Activated CD4-positive, alpha-beta T cell treated with anti-CD3 and anti-CD28 coated beads for 36 hours (primary cell): ENCODE measurements at regions not wholly inside any gene's neighbourhood (a gene's known extent, or its start where the extent isn't known, plus 50 kb on each side); places are given as distances from the start of the nearest gene placed in this dataset.
"Not testable (repeated sequence)": the region's sequence is repeated elsewhere in the genome, so short reads cannot be mapped to it uniquely, and the experiment has no call there.

Experiments
- ATAC-seq: fragments of 200-7000 bp; cut with Tn5 transposase; one replicate; pipeline ENCODE4 v1.10.0; 2021; ENCODE audit warnings: mild to moderate bottlenecking, moderate library complexity
- CTCF ChIA-PET: fragments of 350-600 bp; sonication (Branson Sonifier 250); formaldehyde crosslinking; loops from one replicate; lab custom pipeline; 2021; ENCODE audit warnings: antibody characterized with exemption; lab: Charles Lee
- POLR2A ChIA-PET: fragments of 350-600 bp; sonication (Branson Sonifier 250); formaldehyde crosslinking; loops from one replicate; lab custom pipeline; 2021; ENCODE audit warnings: antibody characterized with exemption, inconsistent platforms; lab: Charles Lee
- DNase-seq: peaks from one replicate; pipeline ENCODE4 v3.0.0-alpha.2; 2020
- H3K27ac Mint-ChIP-seq: one replicate; pipeline ENCODE4 v1.8.0; 2021; ENCODE audit warnings: mixed read lengths
- H3K27me3 Mint-ChIP-seq: one replicate; pipeline ENCODE4 v1.8.0; 2021; ENCODE audit warnings: mixed read lengths
- H3K36me3 Mint-ChIP-seq: one replicate; pipeline ENCODE4 v1.8.0; 2021; ENCODE audit warnings: low read depth, mixed read lengths
- H3K4me1 Mint-ChIP-seq: one replicate; pipeline ENCODE4 v1.8.0; 2021; ENCODE audit warnings: mixed read lengths
- H3K4me3 Mint-ChIP-seq: one replicate; pipeline ENCODE4 v1.8.0; 2021; ENCODE audit warnings: mild to moderate bottlenecking, moderate library complexity, mixed read lengths
- H3K9me3 Mint-ChIP-seq: one replicate; pipeline ENCODE4 v1.8.0; 2021; ENCODE audit warnings: low read depth, mixed read lengths
- intact Hi-C, 2 experiments: fragments of 100-400 bp; cut with DNase I in 1 of 2; cut with micrococcal nuclease in 1 of 2; formaldehyde crosslinking; loops; one replicate each; pipeline versions ENCODE4 v1.14.2 to v1.15.1; 2022 to 2024; cut with DNase I, micrococcal nuclease

DNA sequence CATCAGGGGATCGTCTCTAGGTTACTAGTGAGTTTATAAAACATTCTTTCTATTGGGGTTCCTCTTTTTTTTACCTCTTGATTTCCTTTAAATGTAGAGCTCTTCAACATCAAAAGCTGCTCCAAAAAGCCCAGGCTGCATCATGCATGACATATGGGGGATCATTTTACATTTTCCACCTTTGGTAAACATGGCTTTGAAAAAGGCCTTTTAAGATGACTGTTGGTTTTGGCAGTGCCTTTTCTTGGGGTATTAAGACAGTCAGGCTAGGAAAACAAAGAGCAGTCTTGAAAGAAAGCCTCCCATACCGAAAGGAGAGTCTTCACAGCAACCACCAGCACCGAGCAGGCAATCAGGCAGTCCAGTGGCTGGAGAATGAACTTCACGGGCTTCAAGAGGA, 73.2 kb downstream of the NPEPL1 start:
- ATAC-seq: no peak
- no peaks in the 10 kb centered on the region for H3K36me3 Mint-ChIP-seq
- ChIA-PET POLR2A (no interaction called here), CTCF (interaction anchor here (0.6 kb wide), 1 partner anchor 12 kb away, joined by 3 read pairs; no protein-coding TSS in a partner anchor)
- H3K27me3 Mint-ChIP-seq: peaks cover 41% of the 10 kb centered on the region
- intact Hi-C loops: no loop called here
- H3K4me1 Mint-ChIP-seq: no peaks in the 10 kb centered on the region
- H3K4me3 Mint-ChIP-seq: no peak overlapping the region
- H3K27ac Mint-ChIP-seq: no peak overlapping the region
- DNase-seq: no peak
- no peaks in the 10 kb centered on the region for H3K9me3 Mint-ChIP-seq

DNA sequence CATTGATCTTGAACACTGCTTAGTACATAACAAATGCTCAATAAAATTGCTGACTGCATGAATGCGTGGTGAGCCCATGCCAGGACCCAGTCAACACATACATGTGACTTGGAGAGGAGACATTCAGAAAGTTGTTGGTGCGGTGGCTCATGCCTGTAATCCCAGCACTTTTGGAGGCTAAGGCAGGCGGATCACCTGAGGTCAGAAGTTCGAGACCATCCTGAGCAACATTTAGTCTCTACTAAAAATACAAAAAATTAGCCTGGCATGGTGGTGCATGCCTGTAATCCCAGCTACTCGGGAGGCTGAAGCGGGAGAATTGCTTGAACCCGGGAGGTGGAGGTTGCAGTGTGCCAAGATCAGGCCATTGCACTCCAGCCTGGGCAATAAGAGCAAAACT, 75.2 kb downstream of the NPEPL1 start:
- peaks cover 44% of the 10 kb centered on the region for H3K27me3 Mint-ChIP-seq
- H3K4me1 Mint-ChIP-seq, H3K27ac Mint-ChIP-seq, ATAC-seq, H3K36me3 Mint-ChIP-seq, H3K4me3 Mint-ChIP-seq, DNase-seq, H3K9me3 Mint-ChIP-seq, intact Hi-C loops: not testable (repeated sequence)
- POLR2A ChIA-PET: interaction anchor here (0.6 kb wide), 1 partner anchor 59 kb away, joined by 3 read pairs; no protein-coding TSS in a partner anchor
- CTCF ChIA-PET: interaction anchor here (0.6 kb wide), 1 partner anchor 205 kb away, joined by 3 read pairs; no protein-coding TSS in a partner anchor
